Dermis blood vessel endothelial cell (primary cell): ENCODE measurements at regions not wholly inside any gene's neighbourhood (a gene's known extent, or its start where the extent isn't known, plus 50 kb on each side); places are given as distances from the start of the nearest gene placed in this dataset.

Experiments
- DNase-seq: peaks from one replicate; pipeline ENCODE4 v3.0.0; 2010

- no peak for DNase-seq
Measured at GRCh38 chr14:27096091-27096490, 498.3 kb upstream of the NOVA1 start.

- DNase-seq, result no peak
Measured at GRCh38 chr14:27098451-27098850, 500.6 kb upstream of the NOVA1 start.

- no peak for DNase-seq
Measured at GRCh38 chr14:27114180-27114579, 516.3 kb upstream of the NOVA1 start.

GRCh38 chr14:27123162-27123561 is 525.3 kb upstream of the NOVA1 start:
- DNase-seq, result no peak

GRCh38 chr14:27127838-27128237 is 530.0 kb upstream of the NOVA1 start:
- DNase-seq, result no peak

- DNase-seq, result no peak
Measured at GRCh38 chr14:27134200-27134599, 536.4 kb upstream of the NOVA1 start.

GRCh38 chr14:27145170-27145569 is 547.3 kb upstream of the NOVA1 start:
- DNase-seq, result no peak

GRCh38 chr14:27148143-27148542 is 550.3 kb upstream of the NOVA1 start:
- no peak for DNase-seq

GRCh38 chr14:27164139-27164538 is 566.3 kb upstream of the NOVA1 start:
- DNase-seq, result no peak

- DNase-seq, result no peak
Measured at GRCh38 chr14:27175489-27175888, 577.7 kb upstream of the NOVA1 start.

GRCh38 chr14:27181333-27181732 is 583.5 kb upstream of the NOVA1 start:
- no peak for DNase-seq

GRCh38 chr14:27184427-27184826 is 586.6 kb upstream of the NOVA1 start:
- DNase-seq, result no peak

- DNase-seq, result no peak
Measured at GRCh38 chr14:27186048-27186447, 588.2 kb upstream of the NOVA1 start.

GRCh38 chr14:27187136-27187535 is 589.3 kb upstream of the NOVA1 start:
- no peak for DNase-seq

- DNase-seq, result no peak
Measured at GRCh38 chr14:27190296-27190695, 592.5 kb upstream of the NOVA1 start.

GRCh38 chr14:27199272-27199671 is 601.4 kb upstream of the NOVA1 start:
- DNase-seq, result no peak

GRCh38 chr14:27205036-27205435 is 607.2 kb upstream of the NOVA1 start:
- DNase-seq, result no peak

GRCh38 chr14:27211741-27212140 is 613.9 kb upstream of the NOVA1 start:
- no peak for DNase-seq

GRCh38 chr14:27222671-27223070 is 624.8 kb upstream of the NOVA1 start:
- DNase-seq, result no peak

GRCh38 chr14:27223906-27224305 is 626.1 kb upstream of the NOVA1 start:
- no peak for DNase-seq

GRCh38 chr14:27228053-27228452 is 630.2 kb upstream of the NOVA1 start:
- no peak for DNase-seq

GRCh38 chr14:27234331-27234730 is 636.5 kb upstream of the NOVA1 start:
- no peak for DNase-seq

GRCh38 chr14:27236601-27237000 is 638.8 kb upstream of the NOVA1 start:
- DNase-seq, result no peak

GRCh38 chr14:27242874-27243273 is 645.0 kb upstream of the NOVA1 start:
- DNase-seq, result no peak

- no peak for DNase-seq
Measured at GRCh38 chr14:27243365-27243764, 645.5 kb upstream of the NOVA1 start.

GRCh38 chr14:27245947-27246346 is 648.1 kb upstream of the NOVA1 start:
- DNase-seq, result no peak
